Mesendoderm (in vitro differentiated cells): ENCODE measurements at regions not wholly inside any gene's neighbourhood (a gene's known extent, or its start where the extent isn't known, plus 50 kb on each side); places are given as distances from the start of the nearest gene placed in this dataset.

Experiments used
- DNase-seq: peaks from one replicate; pipeline ENCODE4 v3.0.0; 2013
- H2AK5ac ChIP-seq: 2 replicates; pipeline ENCODE4 v1.6.1; 2013; ENCODE audit warnings: low read length, inconsistent platforms
- H2BK120ac ChIP-seq: 2 replicates; pipeline ENCODE4 v1.6.1; 2013; ENCODE audit warnings: low read depth, mild to moderate bottlenecking, low read length, moderate library complexity, mixed read lengths
- H2BK15ac ChIP-seq: replicated peaks from 2 replicates; pipeline ENCODE4 v1.6.1; 2013; ENCODE audit warnings: low read depth, mild to moderate bottlenecking, moderate library complexity
- H2BK5ac ChIP-seq: 2 replicates; pipeline ENCODE4 v1.6.1; 2013; ENCODE audit warnings: low read length, inconsistent platforms
- H3K18ac ChIP-seq: 2 replicates; pipeline ENCODE4 v1.6.1; 2013; ENCODE audit warnings: mild to moderate bottlenecking, low read length, mixed read lengths
- H3K23ac ChIP-seq: one replicate; pipeline ENCODE4 v1.6.1; 2013; ENCODE audit warnings: low read length
- H3K27ac ChIP-seq: 2 replicates; pipeline ENCODE4 v1.5.1; 2013; ENCODE audit warnings: low read depth, mild to moderate bottlenecking, inconsistent platforms, low read length, moderate library complexity
- H3K27me3 ChIP-seq: 2 replicates; pipeline ENCODE4 v1.6.1; 2013; ENCODE audit warnings: low read length, control low read depth, mild to moderate bottlenecking, inconsistent platforms; ENCODE audit not compliant: insufficient read depth, poor library complexity
- H3K36me3 ChIP-seq: 2 replicates; pipeline ENCODE4 v1.6.1; 2013; ENCODE audit warnings: low read length, inconsistent platforms; ENCODE audit not compliant: control insufficient read depth, insufficient read depth
- H3K4ac ChIP-seq: one replicate; pipeline ENCODE4 v1.6.1; 2013; ENCODE audit warnings: low read depth, mild to moderate bottlenecking, low read length, moderate library complexity
- H3K4me1 ChIP-seq: 2 replicates; pipeline ENCODE4 v1.6.1; 2013; ENCODE audit warnings: low read depth, low read length, inconsistent platforms; ENCODE audit not compliant: control insufficient read depth
- H3K4me2 ChIP-seq: 2 replicates; pipeline ENCODE4 v1.6.1; 2013; ENCODE audit warnings: low read length
- H3K4me3 ChIP-seq: 2 replicates; pipeline ENCODE4 v1.5.1; 2013; ENCODE audit warnings: mild to moderate bottlenecking, low read length
- H3K56ac ChIP-seq: one replicate; pipeline ENCODE4 v1.6.1; 2013; ENCODE audit warnings: low read length
- H3K79me1 ChIP-seq: 2 replicates; pipeline ENCODE4 v1.6.1; 2013; ENCODE audit warnings: low read length, inconsistent platforms
- H3K79me2 ChIP-seq: 2 replicates; pipeline ENCODE4 v1.6.1; 2013; ENCODE audit warnings: mild to moderate bottlenecking, low read length; ENCODE audit not compliant: control insufficient read depth, insufficient read depth
- H3K9ac ChIP-seq: 2 replicates; pipeline ENCODE4 v1.6.1; 2013; ENCODE audit warnings: low read length, inconsistent platforms
- H4K5ac ChIP-seq: one replicate; pipeline ENCODE4 v1.6.1; 2013; ENCODE audit warnings: low read length
- H4K8ac ChIP-seq: one replicate; pipeline ENCODE4 v1.6.1; 2013; ENCODE audit warnings: low read depth, mild to moderate bottlenecking, control low read depth, low read length, moderate library complexity
- WGBS: extraction: QIAGEN DNeasy Blood & Tissue Kit; methylation state at CpG from one replicate; pipeline ENCODE4 v1.1.7; 2013; ENCODE audit warnings: low lambda C conversion rate, missing lambda C conversion rate; ENCODE audit not compliant: insufficient coverage; ENCODE audit errors: extremely low coverage; 5-methylcytosine and 5-hydroxymethylcytosine counted together

GRCh38 chr9:134585746-134586706 is 55.6 kb upstream of the COL5A1 start:
- Histone ChIP-seq H3K18ac (no peak overlapping the region), H3K27ac (no peak overlapping the region), H3K23ac (no peak overlapping the region), H4K5ac (no peak overlapping the region), H2BK120ac (no peak overlapping the region), H3K4me1 (peaks cover 11% of the 10 kb centered on the region), H2AK5ac (no peak overlapping the region), H3K4me3 (no peak overlapping the region), H2BK5ac (no peak overlapping the region), H3K4me2 (no peak overlapping the region), H2BK15ac (no peak overlapping the region), H3K27me3 (no peaks in the 10 kb centered on the region), H3K79me1 (no peaks in the 10 kb centered on the region), H3K56ac (peak overlapping the region; percentile 57), H3K4ac (no peak overlapping the region), H4K8ac (no peak overlapping the region), H3K79me2 (no peaks in the 10 kb centered on the region), H3K9ac (no peak overlapping the region), H3K36me3 (no peaks in the 10 kb centered on the region)
- no CpG with 5 or more reads among the region's 28 CpGs for WGBS
- peak; percentile 71 for DNase-seq

GRCh38 chr9:134589748-134590147 is 51.9 kb upstream of the COL5A1 start:
- Histone ChIP-seq H3K9ac (no peak overlapping the region), H3K79me2 (no peaks in the 10 kb centered on the region), H3K4me3 (no peak overlapping the region), H3K27ac (peak overlapping the region; percentile 69), H2AK5ac (peak overlapping the region; percentile 97), H3K4me1 (peaks cover 23% of the 10 kb centered on the region), H3K18ac (peak overlapping the region; percentile 35), H4K8ac (no peak overlapping the region), H3K79me1 (no peaks in the 10 kb centered on the region), H3K56ac (peak overlapping the region; percentile 83), H4K5ac (no peak overlapping the region), H3K36me3 (no peaks in the 10 kb centered on the region), H3K23ac (no peak overlapping the region), H2BK120ac (peak overlapping the region; percentile 5), H3K4ac (peak overlapping the region; percentile 77), H2BK5ac (no peak overlapping the region), H3K27me3 (no peaks in the 10 kb centered on the region), H3K4me2 (no peak overlapping the region), H2BK15ac (no peak overlapping the region)
- DNase-seq, result peak; percentile 88
- WGBS, result no CpG with 5 or more reads among the region's 7 CpGs

DNA sequence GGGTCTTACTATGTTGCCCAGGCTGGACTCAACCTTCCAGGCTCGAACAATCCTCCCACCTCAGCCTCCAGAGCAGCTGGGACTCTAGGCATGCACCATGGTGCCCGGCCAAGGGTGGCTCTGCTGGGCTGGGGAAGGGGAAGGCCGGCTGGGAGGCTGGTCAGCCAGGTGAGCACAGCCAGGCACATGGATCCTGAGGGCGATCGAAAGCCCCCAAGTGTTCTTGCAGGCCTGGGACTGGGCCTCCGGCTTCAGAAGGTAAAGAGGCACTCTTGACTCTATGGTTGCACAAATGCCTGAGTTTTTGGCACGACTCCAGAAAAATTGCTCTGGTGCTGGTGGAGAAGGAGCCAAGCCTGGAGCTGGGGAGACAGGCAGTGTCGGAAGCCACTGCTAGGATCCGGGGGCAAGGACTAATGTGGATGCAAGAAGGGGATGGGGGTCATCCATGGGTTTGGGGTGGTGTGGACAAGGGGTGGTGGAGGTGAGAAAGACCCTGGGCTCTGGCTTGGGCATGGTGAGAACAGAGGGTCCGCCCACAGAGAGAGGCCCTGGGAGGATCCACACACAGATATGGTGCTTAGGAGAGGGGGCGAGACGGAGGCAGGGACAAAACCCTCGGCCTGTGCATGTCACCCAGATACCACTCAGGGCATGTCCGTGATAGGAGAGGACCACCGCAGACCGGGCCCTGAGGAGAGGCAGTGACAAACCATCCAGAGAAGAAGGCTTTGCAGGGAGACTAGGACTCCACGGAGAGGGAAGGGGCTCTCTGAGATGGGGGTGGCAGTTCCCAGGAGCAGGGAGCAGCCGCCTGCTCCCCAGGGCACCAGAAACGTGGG is 51.1 kb upstream of the COL5A1 start:
- Histone ChIP-seq H3K9ac (peak overlapping the region; percentile 38), H2BK5ac (peak overlapping the region; percentile 98), H3K18ac (peak overlapping the region; percentile 35), H4K8ac (no peak overlapping the region), H3K4me1 (peaks cover 23% of the 10 kb centered on the region), H3K23ac (peak overlapping the region; percentile 82), H2BK120ac (peak overlapping the region; percentile 5), H4K5ac (peak overlapping the region; percentile 44), H3K4me2 (no peak overlapping the region), H3K4me3 (no peak overlapping the region), H3K36me3 (no peaks in the 10 kb centered on the region), H2BK15ac (no peak overlapping the region), H3K27me3 (no peaks in the 10 kb centered on the region), H3K56ac (peak overlapping the region; percentile 83), H2AK5ac (peak overlapping the region; percentile 97), H3K27ac (peak overlapping the region; percentile 69), H3K79me2 (no peaks in the 10 kb centered on the region), H3K79me1 (no peaks in the 10 kb centered on the region), H3K4ac (peak overlapping the region; percentile 77)
- no peak for DNase-seq
- no CpG with 5 or more reads among the region's 19 CpGs for WGBS

DNA sequence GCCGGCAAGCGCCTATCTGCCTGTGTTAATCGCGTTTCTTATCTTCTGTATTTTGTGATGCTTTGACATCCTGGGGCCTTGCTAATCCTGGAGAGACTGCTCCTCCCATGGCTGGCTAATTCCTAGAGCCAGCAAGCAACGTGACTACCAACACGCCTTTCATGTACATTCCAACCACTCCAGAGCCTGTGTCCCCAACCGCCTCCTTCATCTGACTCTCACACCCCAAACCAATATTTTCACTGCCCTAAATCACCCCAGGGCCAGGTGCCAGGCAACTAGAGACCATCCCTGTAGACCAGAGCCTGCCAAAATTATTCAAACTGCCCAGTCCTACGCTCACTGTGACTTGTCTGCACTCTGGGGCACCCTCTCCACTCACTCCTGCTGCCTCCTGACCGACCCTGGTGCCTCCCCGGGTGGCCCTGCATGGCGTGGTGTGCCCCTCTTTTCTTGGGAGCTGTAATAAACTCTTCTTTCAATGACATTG is 50.5 kb upstream of the COL5A1 start:
- DNase-seq, result peak; percentile 96
- Histone ChIP-seq H3K79me1 (no peaks in the 10 kb centered on the region), H2BK120ac (peak overlapping the region; percentile 31), H4K5ac (peak overlapping the region; percentile 60), H3K56ac (peak overlapping the region; percentile 86), H3K36me3 (no peaks in the 10 kb centered on the region), H3K27ac (peak overlapping the region; percentile 80), H3K4ac (peak overlapping the region; percentile 76), H3K4me2 (no peak overlapping the region), H2BK15ac (no peak overlapping the region), H4K8ac (no peak overlapping the region), H3K23ac (no peak overlapping the region), H3K18ac (peak overlapping the region; percentile 52), H3K27me3 (no peaks in the 10 kb centered on the region), H3K4me3 (no peak overlapping the region), H3K79me2 (no peaks in the 10 kb centered on the region), H2BK5ac (peak overlapping the region; percentile 98), H3K9ac (peak overlapping the region; percentile 50), H2AK5ac (peak overlapping the region; percentile 95), H3K4me1 (peaks cover 23% of the 10 kb centered on the region)
- no CpG with 5 or more reads among the region's 11 CpGs for WGBS

DNA sequence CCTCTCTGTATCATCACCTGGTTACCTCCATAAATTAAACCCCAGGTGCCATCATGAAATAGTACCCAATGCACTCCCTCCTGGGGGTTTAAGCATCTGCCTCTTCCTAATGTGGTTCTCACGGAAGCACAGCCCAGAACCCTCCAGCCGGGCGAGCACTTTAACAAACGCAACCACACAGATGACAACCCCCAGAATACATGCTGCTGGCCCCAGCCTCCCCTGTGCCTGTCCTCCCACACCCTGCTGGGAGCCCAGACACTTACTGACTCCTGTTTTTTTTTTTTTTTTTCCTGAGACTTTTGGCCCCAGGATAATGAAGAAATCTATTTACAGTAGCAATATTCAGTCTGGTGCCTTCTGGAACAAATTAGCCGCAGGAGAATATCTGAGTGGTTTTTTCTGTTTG is 50.0 kb upstream of the COL5A1 start:
- no peak overlapping the region for H4K8ac ChIP-seq
- no peaks in the 10 kb centered on the region for H3K79me2 ChIP-seq
- H3K27me3 ChIP-seq, result no peaks in the 10 kb centered on the region
- H3K27ac ChIP-seq, result peak overlapping the region; percentile 80
- H3K36me3 ChIP-seq, result no peaks in the 10 kb centered on the region
- H3K18ac ChIP-seq, result peak overlapping the region; percentile 81
- WGBS, result no CpG with 5 or more reads among the region's 5 CpGs
- no peak overlapping the region for H3K4me3 ChIP-seq
- peak; percentile 47 for DNase-seq
- H3K79me1 ChIP-seq, result no peaks in the 10 kb centered on the region
- peak overlapping the region; percentile 60 for H4K5ac ChIP-seq
- H2BK5ac ChIP-seq, result peak overlapping the region; percentile 98
- peak overlapping the region; percentile 74 for H2BK120ac ChIP-seq
- peak overlapping the region; percentile 50 for H3K9ac ChIP-seq
- no peak overlapping the region for H2BK15ac ChIP-seq
- H3K4me1 ChIP-seq, result peaks cover 23% of the 10 kb centered on the region
- H3K4me2 ChIP-seq, result no peak overlapping the region
- peak overlapping the region; percentile 95 for H2AK5ac ChIP-seq
- H3K56ac ChIP-seq, result peak overlapping the region; percentile 86
- peak overlapping the region; percentile 76 for H3K4ac ChIP-seq
- no peak overlapping the region for H3K23ac ChIP-seq
